Pancreas (tissue), 10 donors: ENCODE measurements at regions not wholly inside any gene's neighbourhood (a gene's known extent, or its start where the extent isn't known, plus 50 kb on each side); places are given as distances from the start of the nearest gene placed in this dataset.

Experiments used
- ATAC-seq, 4 donors: fragments of 200-7000 bp; cut with Tn5 transposase; one replicate each; pipeline versions ENCODE4 v1.8.0 to v1.9.1; 2020; ENCODE audit warnings: mild to moderate bottlenecking in 4 of 4, moderate library complexity in 4 of 4
- DNase-seq, 6 donors: peaks; one replicate each; pipeline ENCODE4 v3.0.0-alpha.2; 2020
- FAIRE-seq: peaks from 2 replicates; lab custom pipeline; 2012; peaks lifted over from hg19 to GRCh38; lab: Jason Lieb, UNC
- H3K27ac ChIP-seq, 4 donors: fragments of 200-600 bp; sonication (generic); 1 replicate in 3 of 4; 2 replicates in 1 of 4; pipeline versions ENCODE4 v1.5.0 to v1.8.0; 2020
- H3K27me3 ChIP-seq, 4 donors: fragments of 200-600 bp; one replicate each; pipeline ENCODE4 v1.8.0; 2021
- H3K36me3 ChIP-seq, 3 donors: fragments of 200-600 bp; sonication (generic) in 1 of 3; one replicate each; pipeline versions ENCODE4 v1.5.0 to v1.8.0; 2020 to 2021
- H3K4me1 ChIP-seq, 3 donors: fragments of 200-600 bp; one replicate each; pipeline ENCODE4 v1.8.0; 2021
- H3K4me3 ChIP-seq, 4 donors: fragments of 200-600 bp; sonication (generic) in 2 of 4; one replicate each; pipeline versions ENCODE4 v1.5.0 to v1.8.0; 2020 to 2021
- H3K9me3 ChIP-seq, 4 donors: fragments of 200-600 bp; one replicate each; pipeline ENCODE4 v1.8.0; 2021
- CTCF ChIP-seq, 4 donors: fragments of 200-600 bp; sonication (generic) in 3 of 4; IDR thresholded peaks; one replicate each; pipeline versions ENCODE4 v1.5.0 to v1.8.0; 2021; ENCODE audit warnings: antibody characterized with exemption in 4 of 4
- WGBS, 2 donors: extraction: QIAGEN DNeasy Blood & Tissue Kit; methylation state at CpG; one replicate each; pipeline ENCODE4 v1.1.7; 2013; 5-methylcytosine and 5-hydroxymethylcytosine counted together
- intact Hi-C, 3 donors: fragments of 100-400 bp; cut with DNase I; formaldehyde crosslinking; loops; one replicate each; pipeline versions ENCODE4 v1.11.1 to v1.14.2; 2022
- donor health status: healthy with polysubstance abuse.
- donor health status: DM: no; HTN: no; CAD: no; lungs with moderate emphysema.
- donor health status: DM: no; HTN: no; CAD: no.
- donor health status: control.
- donor health status: control.
- donor health status: Bipolar disorder and iron deficiency.
- donor health status: DM: yes; HTN: yes; CAD: no.
- donor health status: DM: no; HTN: no; CAD: no.
- donor health status: DM: no; HTN: no; CAD: no.
- donor health status: DM: yes; HTN: yes; CAD: no.

DNA sequence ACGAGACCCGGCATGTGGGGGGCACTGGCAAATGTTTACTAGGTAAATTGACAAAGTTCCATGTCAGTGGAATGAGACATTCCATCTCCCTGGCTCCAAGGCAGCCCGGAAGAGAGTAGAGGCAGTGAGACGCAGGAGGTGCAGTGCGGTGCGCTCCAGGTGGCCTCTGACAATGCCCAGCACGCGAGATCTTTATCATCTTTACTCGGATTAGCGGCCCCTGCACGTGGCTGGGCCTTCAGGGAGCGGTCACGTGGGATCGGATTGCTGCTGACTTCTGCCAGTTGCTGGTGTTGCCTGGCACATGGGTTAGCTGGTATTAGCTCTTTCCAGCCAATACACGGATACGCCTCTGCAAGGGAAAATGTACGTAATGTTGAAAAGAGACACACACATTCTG, 151.2 kb upstream of the ALKAL2 start:
- DNase-seq, result no peak
- H3K4me1 ChIP-seq, result no peaks in the 10 kb centered on the region
- H3K36me3 ChIP-seq, result no peaks in the 10 kb centered on the region
- no peaks in the 10 kb centered on the region for H3K9me3 ChIP-seq
- no peak overlapping the region for H3K27ac ChIP-seq
- FAIRE-seq, result no peak
- 61 to 63% methylated on average over 17 of the region's 17 CpGs for WGBS, 2 donors
- no peak for TF ChIP-seq CTCF (IDR thresholded peaks at IDR 0.05)
- no peaks in the 10 kb centered on the region for H3K27me3 ChIP-seq
- intact Hi-C loops, result no loop called here
- peak in 2 of 4 donors; percentile 22 to 30 for ATAC-seq
- H3K4me3 ChIP-seq, result no peak overlapping the region

DNA sequence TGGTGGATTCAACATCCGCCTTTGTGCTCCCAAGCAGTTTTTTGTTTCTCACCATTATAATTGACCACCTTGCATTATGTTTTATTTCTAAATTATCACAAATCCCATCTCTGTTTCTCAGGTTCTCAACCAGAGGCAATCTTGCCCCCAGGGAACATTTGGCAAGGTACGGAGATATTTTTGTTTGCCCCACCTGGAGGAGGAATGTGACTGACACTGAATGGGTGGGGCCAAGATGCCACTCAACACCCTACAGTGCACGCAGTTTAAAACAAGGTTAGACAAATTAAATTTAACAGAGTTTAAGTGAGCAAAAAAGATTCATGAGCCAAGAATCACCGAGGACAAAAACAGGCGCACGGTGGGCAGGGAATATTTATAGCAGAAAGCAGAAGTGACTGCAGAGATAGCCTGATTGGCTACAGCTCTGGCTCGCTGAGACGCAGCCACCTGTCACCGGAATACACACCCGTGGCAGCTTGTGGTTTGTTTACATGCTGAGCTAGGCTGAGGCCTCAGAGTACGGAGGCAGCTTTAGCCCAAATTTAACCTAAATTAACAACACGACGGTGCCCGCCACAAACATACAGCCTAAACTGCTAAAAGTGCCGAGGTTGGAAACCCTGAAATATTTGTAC, 150.0 kb upstream of the ALKAL2 start:
- WGBS, 2 donors, result 18% methylated on average over 15 of the region's 15 CpGs
- ATAC-seq (peak; percentile 90 to 95 (median 92)), DNase-seq (peak in 4 of 6 donors; percentile 45 to 60 (median 52)), FAIRE-seq (no peak)
- Histone ChIP-seq H3K27ac (peak overlapping the region in 1 of 4 donors; percentile 7), H3K9me3 (no peaks in the 10 kb centered on the region), H3K4me1 (no peaks in the 10 kb centered on the region), H3K4me3 (peak overlapping the region in 1 of 4 donors; percentile 25), H3K27me3 (no peaks in the 10 kb centered on the region), H3K36me3 (no peaks in the 10 kb centered on the region)
- intact Hi-C loops, result no loop called here
- TF ChIP-seq CTCF (IDR thresholded peaks at IDR 0.05), result no peak

GRCh38 chr2:437180-437579, 149.3 kb upstream of the ALKAL2 start:
- WGBS, 2 donors, result 58 to 65% methylated on average over 5 of the region's 5 CpGs
- Histone ChIP-seq H3K9me3 (no peaks in the 10 kb centered on the region), H3K27ac (peak overlapping the region in 1 of 4 donors; percentile 7), H3K36me3 (no peaks in the 10 kb centered on the region), H3K4me3 (no peak overlapping the region), H3K4me1 (no peaks in the 10 kb centered on the region), H3K27me3 (no peaks in the 10 kb centered on the region)
- FAIRE-seq (no peak), ATAC-seq (no peak), DNase-seq (no peak)
- intact Hi-C loops, result no loop called here
- TF ChIP-seq CTCF (IDR thresholded peaks at IDR 0.05), result no peak

DNA sequence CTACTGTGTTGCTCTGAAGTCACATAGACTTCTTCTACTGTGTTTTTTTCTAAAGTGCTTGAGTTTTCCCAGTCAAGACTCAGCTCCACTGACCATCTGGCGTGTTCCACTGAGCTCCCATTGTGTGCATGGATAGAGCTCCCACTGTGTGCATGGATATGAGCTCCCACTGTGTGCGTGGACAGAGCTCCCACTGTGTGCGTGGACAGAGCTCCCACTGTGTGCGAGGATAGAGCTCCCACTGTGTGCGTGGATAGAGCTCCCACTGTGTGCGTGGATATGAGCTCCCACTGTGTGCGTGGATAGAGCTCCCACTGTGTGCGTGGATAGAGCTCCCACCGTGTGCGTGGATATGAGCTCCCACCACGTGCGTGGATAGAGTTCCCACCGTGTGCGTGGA, 148.3 kb upstream of the ALKAL2 start:
- H3K4me3 ChIP-seq, result no peak overlapping the region
- H3K4me1 ChIP-seq, result no peaks in the 10 kb centered on the region
- no peak overlapping the region for H3K27ac ChIP-seq
- no peak for FAIRE-seq
- DNase-seq, result no peak
- no peaks in the 10 kb centered on the region for H3K9me3 ChIP-seq
- H3K36me3 ChIP-seq, result no peaks in the 10 kb centered on the region
- TF ChIP-seq CTCF (IDR thresholded peaks at IDR 0.05), result no peak
- 87 to 94% methylated on average over 14 of the region's 14 CpGs for WGBS, 2 donors
- no peaks in the 10 kb centered on the region for H3K27me3 ChIP-seq
- no peak for ATAC-seq
- intact Hi-C loops, result no loop called here

DNA sequence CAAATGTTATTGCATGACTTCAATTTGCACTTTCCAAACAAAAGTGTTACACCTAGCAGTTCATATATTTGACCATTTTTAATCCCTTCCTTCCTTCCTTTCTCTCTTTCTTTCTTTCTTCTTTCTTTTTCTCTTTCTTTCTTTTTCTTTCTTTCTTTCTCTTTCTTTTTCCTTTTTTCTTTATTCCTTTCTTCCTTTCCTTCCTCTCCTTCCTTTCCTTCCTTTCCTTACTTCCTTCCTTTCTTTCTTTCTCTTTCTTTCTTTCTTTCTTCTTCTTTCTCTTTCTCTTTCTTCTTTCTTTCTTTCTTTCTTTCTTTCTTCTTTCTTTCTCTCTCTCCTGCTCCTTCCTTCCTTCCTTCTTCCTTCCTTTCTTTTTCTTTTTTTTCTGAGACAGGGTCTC, 146.7 kb upstream of the ALKAL2 start:
- Histone ChIP-seq H3K27me3 (no peaks in the 10 kb centered on the region), H3K4me1 (no peaks in the 10 kb centered on the region), H3K27ac (no peak overlapping the region), H3K36me3 (no peaks in the 10 kb centered on the region), H3K9me3 (no peaks in the 10 kb centered on the region), H3K4me3 (no peak overlapping the region)
- ATAC-seq, result no peak
- FAIRE-seq, result no peak
- intact Hi-C loops, result no loop called here
- DNase-seq, result no peak
- no peak for TF ChIP-seq CTCF (IDR thresholded peaks at IDR 0.05)
